ENCODE measurements at regions not wholly inside any gene's neighbourhood (a gene's known extent, or its start where the extent isn't known, plus 50 kb on each side); places are given as distances from the start of the nearest gene placed in this dataset.
"Not testable (repeated sequence)": the region's sequence is repeated elsewhere in the genome, so short reads cannot be mapped to it uniquely, and the experiment has no call there.

- DNase-seq: no peak
Measured at GRCh38 chr10:131567279-131568162, 256.0 kb upstream of the TCERG1L start.

GRCh38 chr10:131568866-131569265 lies 257.3 kb upstream of the TCERG1L start:
- no peak for DNase-seq

- no peak for DNase-seq
Measured at GRCh38 chr10:131569851-131570715, 258.6 kb upstream of the TCERG1L start.

DNA sequence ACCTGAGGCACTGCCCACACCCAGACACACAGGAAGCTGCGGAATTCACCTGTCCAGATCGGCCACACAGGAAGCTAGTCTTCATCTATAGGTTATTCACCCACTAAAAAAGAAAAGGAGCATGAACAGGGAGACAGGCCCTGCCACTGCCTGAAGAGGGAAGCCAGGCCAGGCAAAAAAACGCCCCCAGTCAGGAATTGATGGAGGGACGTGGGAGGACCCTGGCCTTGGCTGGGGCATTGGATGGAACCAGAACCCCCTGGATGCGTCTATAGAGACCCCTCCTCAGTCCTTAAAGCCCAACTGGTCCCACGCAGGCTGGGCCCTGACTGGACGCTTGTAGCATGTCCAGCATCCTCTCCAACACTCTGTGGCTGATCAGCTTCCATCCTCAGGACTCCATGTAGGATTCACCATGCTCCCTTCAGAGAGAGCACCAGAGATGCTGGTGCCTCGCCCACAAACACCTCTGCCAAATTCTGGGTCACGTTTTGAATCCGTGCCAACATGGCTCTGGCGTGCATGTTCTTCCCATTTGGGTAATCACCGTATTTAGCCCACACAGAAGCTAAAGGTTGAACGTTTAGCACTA lies 259.3 kb upstream of the TCERG1L start:
- no peak for DNase-seq

DNA sequence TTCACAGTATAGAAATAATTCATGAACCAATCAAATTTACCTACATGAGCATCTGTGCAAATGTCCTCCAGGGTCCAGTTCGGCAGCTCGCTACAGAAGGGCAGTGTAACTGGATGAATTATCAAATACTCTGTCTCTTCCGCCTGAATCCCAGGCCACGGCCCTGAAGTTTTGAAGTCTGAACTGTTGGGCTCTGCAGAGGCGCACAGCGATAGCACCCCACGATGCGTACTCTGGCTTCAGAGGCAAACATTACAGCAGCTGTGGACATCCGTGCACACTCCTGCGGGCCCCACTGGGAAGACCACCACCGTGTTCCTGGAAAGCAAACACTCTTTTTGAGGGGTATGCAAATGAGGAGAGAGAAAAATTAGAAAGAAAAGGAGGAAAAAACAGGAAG lies 259.8 kb upstream of the TCERG1L start:
- DNase-seq: no peak

GRCh38 chr10:131571865-131572264 lies 260.3 kb upstream of the TCERG1L start:
- DNase-seq: no peak

GRCh38 chr10:131573256-131573655 lies 261.7 kb upstream of the TCERG1L start:
- DNase-seq: no peak

- no peak for DNase-seq
Measured at GRCh38 chr10:131573707-131574106, 262.2 kb upstream of the TCERG1L start.

- DNase-seq: no peak
Measured at GRCh38 chr10:131574363-131574706, 262.8 kb upstream of the TCERG1L start.

- no peak for DNase-seq
Measured at GRCh38 chr10:131574707-131575430, 263.3 kb upstream of the TCERG1L start.

DNA sequence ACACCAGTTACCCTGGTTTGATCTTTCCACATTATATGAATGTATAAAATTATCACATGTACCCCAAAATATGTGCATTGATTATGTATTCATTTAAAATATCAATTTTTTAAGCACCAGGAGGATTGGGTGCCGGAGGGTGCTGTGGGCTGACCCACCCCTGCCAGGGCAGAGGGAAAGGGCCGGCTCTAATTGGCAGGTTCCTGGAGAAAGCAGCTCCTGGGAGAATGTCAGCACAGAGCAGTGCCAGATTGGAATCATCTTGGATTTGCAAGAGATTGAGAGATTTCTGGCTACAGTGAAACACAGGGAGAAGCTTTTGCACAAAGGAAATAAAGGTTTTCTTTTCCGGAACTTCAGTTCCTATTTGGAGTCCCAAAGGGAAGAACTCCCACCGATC lies 264.4 kb upstream of the TCERG1L start:
- no peak for DNase-seq

DNA sequence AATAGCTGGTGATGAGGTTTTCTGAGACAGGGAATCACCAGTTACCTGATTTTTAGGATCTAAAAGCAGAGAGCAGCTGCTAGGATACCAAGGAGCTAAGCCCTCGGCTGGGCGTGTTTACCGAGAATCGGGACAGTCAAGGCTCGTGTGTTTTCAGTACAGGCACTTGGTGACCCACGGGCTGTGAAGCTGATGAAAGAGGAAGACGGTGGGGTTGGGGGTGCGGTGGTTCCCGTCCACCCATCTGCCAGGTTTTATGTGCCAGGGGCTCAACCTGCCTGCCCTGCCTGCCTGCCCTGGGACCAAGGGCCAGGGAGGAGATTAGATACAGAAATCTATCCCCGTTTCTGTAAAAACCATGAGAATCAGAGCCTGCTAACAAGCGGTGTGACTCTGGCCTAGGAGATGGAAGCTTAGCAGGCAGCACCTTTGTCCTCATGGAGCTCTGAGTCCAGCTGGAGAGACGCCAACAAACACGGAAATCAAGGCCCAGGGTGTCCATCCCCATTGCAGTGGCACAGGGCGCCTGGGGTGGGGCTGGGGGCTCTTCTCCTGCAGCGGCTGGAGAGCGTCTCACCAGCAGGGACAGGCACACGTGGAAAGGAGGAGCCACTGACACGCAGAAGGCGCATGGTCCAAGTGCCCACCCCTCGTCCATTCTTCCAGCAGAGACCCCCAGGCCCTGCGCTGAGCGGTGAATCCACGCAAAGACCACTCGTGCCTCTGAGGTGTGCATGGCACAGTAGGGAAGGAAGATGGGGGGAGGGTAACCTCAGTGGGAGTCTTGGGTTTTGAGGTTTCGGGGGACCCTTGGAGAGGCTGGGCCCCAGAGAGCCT lies 265.0 kb upstream of the TCERG1L start:
- DNase-seq: no peak

- DNase-seq: no peak
Measured at GRCh38 chr10:131577178-131577555, 265.6 kb upstream of the TCERG1L start.

DNA sequence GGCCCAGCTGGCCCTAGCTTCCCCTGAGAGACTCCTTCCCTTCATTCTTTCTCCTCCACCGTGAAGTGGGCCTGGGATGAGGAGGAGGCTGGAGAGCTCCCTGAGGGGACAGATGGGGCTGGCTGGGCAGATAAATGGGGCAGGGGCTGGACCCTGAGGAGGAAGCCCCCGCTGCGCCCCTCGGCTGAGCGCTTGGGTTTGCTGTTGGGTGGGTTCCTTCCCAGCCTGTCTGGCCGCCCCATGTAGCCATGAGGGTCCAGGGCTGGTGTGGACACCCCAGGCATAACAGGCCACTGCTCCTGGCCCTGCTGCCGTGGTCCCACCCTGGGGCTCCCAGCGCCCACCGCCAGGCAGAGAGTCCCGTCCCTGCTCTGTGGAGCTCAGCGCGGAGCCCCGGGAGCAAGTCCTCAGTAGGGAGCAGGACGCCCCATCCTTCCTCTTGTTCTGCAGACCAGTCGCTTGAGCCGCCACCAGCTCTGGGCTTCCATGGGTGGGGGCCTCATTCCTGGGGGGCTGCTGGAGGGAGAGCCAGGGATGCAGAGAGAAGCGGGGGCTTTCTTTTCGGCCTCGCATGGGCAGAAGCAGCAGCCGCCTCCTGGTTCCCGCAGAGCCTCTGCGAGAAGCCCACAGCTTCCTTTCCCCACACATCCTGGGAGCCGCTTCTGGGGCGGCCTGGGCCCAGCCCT lies 266.4 kb upstream of the TCERG1L start:
- no peak for DNase-seq

DNA sequence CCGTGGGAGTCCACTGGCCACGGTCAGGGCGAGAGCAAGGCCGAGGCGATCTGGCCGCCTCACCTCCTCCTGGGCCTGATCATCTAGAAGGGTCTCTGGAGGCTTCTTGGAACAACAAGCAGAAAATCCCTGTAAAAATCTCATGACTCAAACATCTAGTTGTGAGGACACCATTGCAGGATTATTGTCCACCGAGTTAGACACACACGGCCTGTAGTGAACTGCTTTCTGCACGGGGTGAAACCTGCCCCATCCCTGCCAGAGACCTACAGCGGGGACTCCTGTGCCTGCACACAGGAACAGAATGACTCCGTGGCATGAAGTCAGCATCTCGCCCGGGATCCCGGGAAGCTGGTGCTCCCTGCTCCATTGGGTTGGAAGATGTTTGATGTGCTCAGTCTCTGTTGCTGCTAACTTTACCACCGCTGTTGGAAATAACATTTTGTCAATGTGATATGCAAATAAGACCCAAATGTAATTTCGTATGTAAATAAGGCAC lies 267.0 kb upstream of the TCERG1L start:
- no peak for DNase-seq

GRCh38 chr10:131579251-131580071 lies 267.9 kb upstream of the TCERG1L start:
- DNase-seq: no peak

- DNase-seq: no peak
Measured at GRCh38 chr10:131580076-131580652, 268.6 kb upstream of the TCERG1L start.

DNA sequence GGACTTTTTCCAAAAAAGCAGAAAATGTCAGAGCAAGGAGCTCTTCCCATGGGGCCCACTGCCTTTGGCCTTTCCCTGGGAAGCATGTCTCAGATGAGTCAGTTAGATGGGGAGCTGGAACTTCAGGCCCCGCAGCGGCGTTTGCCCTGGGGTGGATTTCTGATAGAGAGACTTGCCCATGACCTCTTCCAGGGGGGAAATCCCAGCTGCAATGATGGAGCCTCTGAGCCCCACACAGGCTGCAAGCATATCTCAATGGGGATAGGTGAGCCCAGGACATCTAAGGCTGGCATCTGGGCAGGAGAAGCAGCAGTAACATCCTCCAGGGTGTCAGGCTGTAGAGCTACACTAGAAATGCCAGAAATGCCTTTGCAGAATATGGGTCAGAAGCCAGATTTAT lies 269.2 kb upstream of the TCERG1L start:
- no peak for DNase-seq

- DNase-seq: not testable (repeated sequence)
Measured at GRCh38 chr10:131581547-131581946, 270.0 kb upstream of the TCERG1L start.

DNA sequence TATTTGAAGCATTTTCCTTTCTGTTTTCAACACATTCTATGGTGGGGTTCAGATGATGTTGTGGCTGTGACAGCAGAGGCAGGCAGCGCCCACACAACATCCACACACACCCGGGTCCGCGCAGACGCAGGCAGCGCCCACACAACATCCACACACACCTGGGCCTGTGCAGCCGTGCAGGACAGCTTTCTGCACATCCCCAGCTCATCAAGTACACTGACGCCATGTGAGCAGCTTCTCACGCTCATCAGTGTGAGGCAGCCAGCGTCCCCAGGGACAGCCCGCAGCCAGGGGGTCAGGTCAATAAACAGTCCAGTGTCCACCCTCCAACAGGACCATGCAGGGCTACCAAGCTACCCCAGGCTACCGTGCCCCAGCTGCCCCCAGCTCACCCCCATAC lies 272.8 kb upstream of the TCERG1L start:
- DNase-seq: no peak
